Activated T-cell treated with anti-CD3 and anti-CD28 coated beads, Interleukin-2, amount 50 U/mL, for 72 hours (primary cell): ENCODE measurements at regions not wholly inside any gene's neighbourhood (a gene's known extent, or its start where the extent isn't known, plus 50 kb on each side); places are given as distances from the start of the nearest gene placed in this dataset.

Source experiments
- ATAC-seq, 2 donors: fragments of 150-1000 bp; cut with Tn5 transposase; replicated peaks in 1 of 2; 2 replicates each; pipeline ENCODE4 v1.10.0; 2021; ENCODE audit warnings: moderate library complexity in 2 of 2, mild to moderate bottlenecking in 1 of 2
- DNase-seq, 2 donors: peaks; one replicate each; pipeline ENCODE4 v3.0.0; 2021 to 2022; ENCODE audit warnings: mixed read lengths in 1 of 2
- H3K27ac Mint-ChIP-seq: one replicate; pipeline ENCODE4 v1.8.0; 2022; ENCODE audit warnings: mild to moderate bottlenecking, moderate library complexity, mixed read lengths
- H3K27me3 Mint-ChIP-seq: one replicate; pipeline ENCODE4 v1.8.0; 2022; ENCODE audit warnings: low read depth, mixed read lengths
- H3K36me3 Mint-ChIP-seq, 2 donors: one replicate each; pipeline ENCODE4 v1.8.0; 2022; ENCODE audit warnings: mixed read lengths in 2 of 2, mild to moderate bottlenecking in 1 of 2; ENCODE audit not compliant: insufficient read depth in 2 of 2
- H3K4me1 Mint-ChIP-seq: one replicate; pipeline ENCODE4 v1.8.0; 2022; ENCODE audit warnings: low read depth, mixed read lengths
- H3K4me3 Mint-ChIP-seq, 2 donors: one replicate each; pipeline ENCODE4 v1.8.0; 2022; ENCODE audit warnings: mild to moderate bottlenecking in 2 of 2, mixed read lengths in 2 of 2, moderate library complexity in 2 of 2
- H3K9me3 Mint-ChIP-seq, 2 donors: one replicate each; pipeline ENCODE4 v1.8.0; 2022; ENCODE audit warnings: mixed read lengths in 2 of 2

GRCh38 chr16:86322806-86323205 is 187.5 kb upstream of the FOXF1 start:
- no peak overlapping the region for H3K27ac Mint-ChIP-seq
- no peaks in the 10 kb centered on the region for H3K36me3 Mint-ChIP-seq
- ATAC-seq = no peak
- H3K4me3 Mint-ChIP-seq = no peak overlapping the region
- H3K4me1 Mint-ChIP-seq = no peaks in the 10 kb centered on the region
- DNase-seq = no peak
- H3K27me3 Mint-ChIP-seq = peaks cover 12% of the 10 kb centered on the region
- H3K9me3 Mint-ChIP-seq = no peaks in the 10 kb centered on the region

GRCh38 chr16:86324320-86324719 is 186.0 kb upstream of the FOXF1 start:
- no peak for ATAC-seq
- H3K9me3 Mint-ChIP-seq = no peaks in the 10 kb centered on the region
- H3K4me1 Mint-ChIP-seq = no peaks in the 10 kb centered on the region
- no peak for DNase-seq
- no peak overlapping the region for H3K27ac Mint-ChIP-seq
- H3K36me3 Mint-ChIP-seq = no peaks in the 10 kb centered on the region
- H3K27me3 Mint-ChIP-seq = peaks cover 12% of the 10 kb centered on the region
- no peak overlapping the region for H3K4me3 Mint-ChIP-seq

GRCh38 chr16:86325360-86325759 is 185.0 kb upstream of the FOXF1 start:
- Mint-ChIP-seq H3K27ac (no peak overlapping the region), H3K4me1 (no peaks in the 10 kb centered on the region), H3K9me3 (no peaks in the 10 kb centered on the region), H3K36me3 (no peaks in the 10 kb centered on the region), H3K27me3 (peaks cover 12% of the 10 kb centered on the region), H3K4me3 (no peak overlapping the region)
- ATAC-seq = no peak
- DNase-seq = no peak

- no peaks in the 10 kb centered on the region for H3K36me3 Mint-ChIP-seq
- H3K4me1 Mint-ChIP-seq = no peaks in the 10 kb centered on the region
- H3K4me3 Mint-ChIP-seq = no peak overlapping the region
- no peak overlapping the region for H3K27ac Mint-ChIP-seq
- ATAC-seq = no peak
- H3K27me3 Mint-ChIP-seq = peaks cover 12% of the 10 kb centered on the region
- no peaks in the 10 kb centered on the region for H3K9me3 Mint-ChIP-seq
- DNase-seq = no peak
Measured at GRCh38 chr16:86325895-86326294, 184.4 kb upstream of the FOXF1 start.

GRCh38 chr16:86327321-86327720 is 183.0 kb upstream of the FOXF1 start:
- H3K27me3 Mint-ChIP-seq = peaks cover 6% of the 10 kb centered on the region
- H3K36me3 Mint-ChIP-seq = no peaks in the 10 kb centered on the region
- no peak for ATAC-seq
- H3K4me3 Mint-ChIP-seq = no peak overlapping the region
- no peaks in the 10 kb centered on the region for H3K4me1 Mint-ChIP-seq
- H3K27ac Mint-ChIP-seq = no peak overlapping the region
- H3K9me3 Mint-ChIP-seq = no peaks in the 10 kb centered on the region
- no peak for DNase-seq

GRCh38 chr16:86330906-86331305 is 179.4 kb upstream of the FOXF1 start:
- no peaks in the 10 kb centered on the region for H3K4me1 Mint-ChIP-seq
- no peaks in the 10 kb centered on the region for H3K36me3 Mint-ChIP-seq
- DNase-seq = no peak
- peaks cover 15% of the 10 kb centered on the region for H3K27me3 Mint-ChIP-seq
- no peaks in the 10 kb centered on the region for H3K9me3 Mint-ChIP-seq
- ATAC-seq = no peak
- H3K27ac Mint-ChIP-seq = no peak overlapping the region
- no peak overlapping the region for H3K4me3 Mint-ChIP-seq

GRCh38 chr16:86334079-86334635 is 176.2 kb upstream of the FOXF1 start:
- no peak overlapping the region for H3K27ac Mint-ChIP-seq

GRCh38 chr16:86335266-86336172 is 174.8 kb upstream of the FOXF1 start:
- H3K4me1 Mint-ChIP-seq = no peaks in the 10 kb centered on the region
- H3K36me3 Mint-ChIP-seq = no peaks in the 10 kb centered on the region
- no peak overlapping the region for H3K27ac Mint-ChIP-seq
- H3K27me3 Mint-ChIP-seq = peaks cover 15% of the 10 kb centered on the region
- DNase-seq = no peak
- no peaks in the 10 kb centered on the region for H3K9me3 Mint-ChIP-seq
- ATAC-seq = no peak
- H3K4me3 Mint-ChIP-seq = no peak overlapping the region

More at GRCh38 chr16:86334079-86334635, 176.2 kb upstream of the FOXF1 start:
- DNase-seq (no peak), ATAC-seq (no peak)
- Mint-ChIP-seq H3K27me3 (peaks cover 15% of the 10 kb centered on the region), H3K36me3 (no peaks in the 10 kb centered on the region), H3K9me3 (no peaks in the 10 kb centered on the region), H3K4me1 (no peaks in the 10 kb centered on the region), H3K4me3 (no peak overlapping the region)

- DNase-seq (no peak), ATAC-seq (no peak)
- Mint-ChIP-seq H3K4me3 (no peak overlapping the region), H3K9me3 (no peaks in the 10 kb centered on the region), H3K27me3 (peaks cover 15% of the 10 kb centered on the region), H3K36me3 (no peaks in the 10 kb centered on the region), H3K27ac (no peak overlapping the region), H3K4me1 (no peaks in the 10 kb centered on the region)
Measured at GRCh38 chr16:86337138-86337537, 173.2 kb upstream of the FOXF1 start.

GRCh38 chr16:86337581-86338402 is 172.5 kb upstream of the FOXF1 start:
- Mint-ChIP-seq H3K4me1 (no peaks in the 10 kb centered on the region), H3K27me3 (peaks cover 21% of the 10 kb centered on the region), H3K36me3 (no peaks in the 10 kb centered on the region), H3K27ac (no peak overlapping the region), H3K4me3 (no peak overlapping the region), H3K9me3 (no peaks in the 10 kb centered on the region)
- no peak for ATAC-seq
- no peak for DNase-seq

GRCh38 chr16:86338403-86339115 is 171.8 kb upstream of the FOXF1 start:
- no peak for ATAC-seq
- no peak overlapping the region for H3K27ac Mint-ChIP-seq

GRCh38 chr16:86342161-86342834 is 168.0 kb upstream of the FOXF1 start:
- H3K4me1 Mint-ChIP-seq = no peaks in the 10 kb centered on the region
- H3K4me3 Mint-ChIP-seq = no peak overlapping the region
- no peak for DNase-seq
- no peak overlapping the region for H3K27ac Mint-ChIP-seq
- H3K36me3 Mint-ChIP-seq = peaks cover 0 to 1% of the 10 kb centered on the region in 2 donors
- peaks cover 0 to 2% of the 10 kb centered on the region in 2 donors for H3K9me3 Mint-ChIP-seq
- ATAC-seq = no peak
- peaks cover 39% of the 10 kb centered on the region for H3K27me3 Mint-ChIP-seq

More at GRCh38 chr16:86338403-86339115, 171.8 kb upstream of the FOXF1 start:
- Mint-ChIP-seq H3K27me3 (peaks cover 23% of the 10 kb centered on the region), H3K36me3 (no peaks in the 10 kb centered on the region), H3K4me3 (no peak overlapping the region), H3K9me3 (no peaks in the 10 kb centered on the region), H3K4me1 (no peaks in the 10 kb centered on the region)
- no peak for DNase-seq
